ENCODE measurements at regions not wholly inside any gene's neighbourhood (a gene's known extent, or its start where the extent isn't known, plus 50 kb on each side); places are given as distances from the start of the nearest gene placed in this dataset.

DNA sequence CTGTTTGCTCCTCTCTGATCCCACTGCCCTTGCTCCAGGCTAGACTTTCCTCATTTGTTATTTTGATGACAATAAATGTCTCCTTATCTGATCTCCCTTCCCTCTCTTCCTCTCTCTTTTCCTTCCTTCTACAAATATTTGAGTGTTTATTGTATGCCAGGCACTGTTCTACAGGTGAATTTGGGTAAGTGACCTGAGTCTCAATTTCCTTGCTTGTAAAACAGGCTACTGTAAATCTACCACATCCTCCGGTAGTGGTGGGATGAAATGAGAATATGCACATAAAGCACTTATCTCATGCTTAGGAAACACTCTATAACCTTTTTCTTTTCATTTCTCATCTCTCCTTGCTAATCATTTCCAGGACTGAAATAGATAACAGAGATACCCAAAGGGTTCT is 86.4 kb downstream of the HMHB1 start:
- peaks cover 12% of the 10 kb centered on the region for H3K27me3 Mint-ChIP-seq
- no peaks in the 10 kb centered on the region for H3K9me3 Mint-ChIP-seq (ENCODE audit: low read depth)
- no peaks in the 10 kb centered on the region for H3K36me3 Mint-ChIP-seq (ENCODE audit: insufficient read depth)
- H3K4me1 Mint-ChIP-seq (ENCODE audit: low read depth), result peaks cover 20% of the 10 kb centered on the region
- no peak for DNase-seq (ENCODE audit: low spot score, unreplicated experiment)
- TF ChIP-seq, protein P1, sequence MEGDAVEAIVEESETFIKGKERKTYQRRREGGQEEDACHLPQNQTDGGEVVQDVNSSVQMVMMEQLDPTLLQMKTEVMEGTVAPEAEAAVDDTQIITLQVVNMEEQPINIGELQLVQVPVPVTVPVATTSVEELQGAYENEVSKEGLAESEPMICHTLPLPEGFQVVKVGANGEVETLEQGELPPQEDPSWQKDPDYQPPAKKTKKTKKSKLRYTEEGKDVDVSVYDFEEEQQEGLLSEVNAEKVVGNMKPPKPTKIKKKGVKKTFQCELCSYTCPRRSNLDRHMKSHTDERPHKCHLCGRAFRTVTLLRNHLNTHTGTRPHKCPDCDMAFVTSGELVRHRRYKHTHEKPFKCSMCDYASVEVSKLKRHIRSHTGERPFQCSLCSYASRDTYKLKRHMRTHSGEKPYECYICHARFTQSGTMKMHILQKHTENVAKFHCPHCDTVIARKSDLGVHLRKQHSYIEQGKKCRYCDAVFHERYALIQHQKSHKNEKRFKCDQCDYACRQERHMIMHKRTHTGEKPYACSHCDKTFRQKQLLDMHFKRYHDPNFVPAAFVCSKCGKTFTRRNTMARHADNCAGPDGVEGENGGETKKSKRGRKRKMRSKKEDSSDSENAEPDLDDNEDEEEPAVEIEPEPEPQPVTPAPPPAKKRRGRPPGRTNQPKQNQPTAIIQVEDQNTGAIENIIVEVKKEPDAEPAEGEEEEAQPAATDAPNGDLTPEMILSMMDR (IDR thresholded peaks at IDR 0.05; ENCODE audit: unreplicated experiment), result no peak
- no peak overlapping the region for H3K27ac Mint-ChIP-seq
- no peak overlapping the region for H3K4me3 Mint-ChIP-seq (ENCODE audit: low read depth)

DNA sequence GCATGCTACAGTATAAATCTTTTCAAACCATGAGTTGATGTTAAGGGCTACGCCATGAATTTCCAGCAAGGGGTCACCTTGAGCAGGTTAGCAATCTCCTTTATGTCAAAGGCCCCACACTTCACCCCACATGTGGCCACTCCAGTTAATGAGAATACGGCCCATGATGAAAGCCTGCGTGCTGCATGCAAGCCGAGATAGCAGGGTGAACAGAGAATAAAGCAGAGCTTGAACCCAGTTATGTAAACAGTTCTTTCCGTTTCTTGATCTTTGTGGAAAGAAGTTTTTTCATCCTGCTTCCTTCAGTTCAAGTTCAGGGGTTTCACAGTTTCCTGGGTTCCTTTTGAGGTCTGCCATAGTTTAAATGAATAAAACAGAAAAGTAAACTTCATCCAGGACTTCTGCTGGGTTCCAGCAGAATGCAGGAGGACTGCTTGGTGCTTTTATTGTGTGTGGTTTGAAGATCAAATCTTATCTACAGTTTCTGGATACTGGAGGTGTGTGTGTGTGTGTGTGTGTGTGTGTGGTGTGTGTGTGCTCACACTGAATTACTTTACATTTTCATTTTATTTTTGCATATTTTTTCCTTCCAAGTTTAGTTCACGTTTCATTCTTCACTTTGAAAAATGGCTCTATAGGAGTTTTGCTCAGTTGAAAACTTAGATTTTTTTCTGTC is 87.1 kb downstream of the HMHB1 start:
- Mint-ChIP-seq H3K27me3 (peaks cover 12% of the 10 kb centered on the region), H3K36me3 (ENCODE audit: insufficient read depth) (no peaks in the 10 kb centered on the region), H3K27ac (no peak overlapping the region), H3K9me3 (ENCODE audit: low read depth) (peaks cover 1% of the 10 kb centered on the region), H3K4me1 (ENCODE audit: low read depth) (peaks cover 20% of the 10 kb centered on the region), H3K4me3 (ENCODE audit: low read depth) (no peak overlapping the region)
- no peak for DNase-seq (ENCODE audit: low spot score, unreplicated experiment)
- TF ChIP-seq, protein P1 (IDR thresholded peaks at IDR 0.05; ENCODE audit: unreplicated experiment), result no peak

DNA sequence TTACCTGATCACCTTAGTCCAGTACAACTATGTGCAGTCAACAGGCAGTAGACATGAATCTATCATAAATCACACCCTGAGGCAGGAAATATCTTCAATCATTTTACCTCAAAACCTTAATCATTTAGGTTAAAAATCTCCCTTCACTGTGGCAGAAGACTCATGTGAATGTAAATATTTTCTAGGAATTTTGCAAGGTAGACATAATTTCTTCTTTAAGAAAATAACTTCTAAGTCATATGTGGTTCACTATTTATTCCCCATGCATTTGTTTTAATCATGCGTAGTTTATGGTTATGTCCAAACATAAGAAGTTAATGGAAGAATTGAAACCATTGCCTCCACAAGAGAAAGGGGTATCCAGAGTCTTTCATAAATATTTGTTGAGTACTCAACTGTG is 97.0 kb downstream of the HMHB1 start:
- H3K4me1 Mint-ChIP-seq (ENCODE audit: low read depth), result no peaks in the 10 kb centered on the region
- no peak overlapping the region for H3K4me3 Mint-ChIP-seq (ENCODE audit: low read depth)
- DNase-seq (ENCODE audit: low spot score, unreplicated experiment), result no peak
- H3K27ac Mint-ChIP-seq, result no peak overlapping the region
- no peaks in the 10 kb centered on the region for H3K27me3 Mint-ChIP-seq
- peaks cover 6% of the 10 kb centered on the region for H3K9me3 Mint-ChIP-seq (ENCODE audit: low read depth)
- TF ChIP-seq, protein P1 (IDR thresholded peaks at IDR 0.05; ENCODE audit: unreplicated experiment), result no peak
- no peaks in the 10 kb centered on the region for H3K36me3 Mint-ChIP-seq (ENCODE audit: insufficient read depth)

DNA sequence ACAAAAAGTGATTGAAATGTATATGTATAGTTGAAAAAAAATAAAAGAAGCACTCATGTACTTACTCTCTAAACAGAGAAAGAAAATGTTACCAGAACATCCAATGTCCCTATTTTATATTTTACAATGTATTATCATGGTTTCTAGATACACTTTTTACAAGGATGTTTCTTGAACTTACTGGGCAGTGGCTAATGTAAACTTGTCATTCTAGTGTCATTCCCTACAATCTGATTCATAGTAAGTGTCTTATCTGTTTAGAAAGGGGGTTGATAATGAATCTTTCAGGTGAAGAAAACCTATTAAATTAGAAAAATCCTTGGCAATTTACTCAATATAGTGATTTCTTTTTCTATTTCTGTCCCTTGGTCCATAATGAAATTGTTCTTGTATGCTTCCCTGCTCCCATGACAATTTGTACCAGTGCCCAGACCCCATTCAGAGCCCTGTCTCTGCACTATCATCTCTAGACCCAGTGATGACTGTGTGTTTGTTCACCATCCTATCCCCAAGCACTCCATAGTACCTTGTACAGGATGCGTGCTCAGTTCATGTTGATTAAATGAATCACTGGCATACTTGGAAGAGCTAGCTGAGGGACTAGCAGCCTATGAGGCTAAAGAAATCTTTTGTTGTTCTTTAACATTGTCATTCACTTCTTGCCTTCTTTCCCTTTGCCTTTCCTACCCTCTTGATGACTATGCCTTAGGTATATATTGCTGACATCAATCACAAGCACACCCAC is 101.2 kb downstream of the HMHB1 start:
- H3K27me3 Mint-ChIP-seq, result peaks cover 13% of the 10 kb centered on the region
- no peaks in the 10 kb centered on the region for H3K36me3 Mint-ChIP-seq (ENCODE audit: insufficient read depth)
- no peaks in the 10 kb centered on the region for H3K4me1 Mint-ChIP-seq (ENCODE audit: low read depth)

DNA sequence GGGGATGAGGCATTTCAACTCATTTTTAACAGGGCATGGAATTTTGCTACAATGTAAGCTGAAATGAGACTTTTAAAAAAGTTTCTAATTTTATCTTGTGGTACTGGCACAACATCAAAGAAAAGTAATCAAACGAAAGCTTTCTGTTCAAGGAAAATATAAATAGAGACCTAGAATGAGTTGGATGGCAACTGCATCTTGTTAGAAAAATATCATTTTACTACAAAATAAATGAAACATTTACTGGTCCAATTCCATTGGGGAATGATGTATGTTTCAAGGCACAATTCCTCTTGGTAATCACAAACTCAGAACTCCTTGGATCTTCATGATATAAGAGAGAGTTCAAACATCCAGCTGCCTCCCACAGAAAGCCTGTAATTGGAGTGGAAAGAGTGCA is 102.8 kb downstream of the HMHB1 start:
- no peak for DNase-seq (ENCODE audit: low spot score, unreplicated experiment)
- Mint-ChIP-seq H3K4me1 (ENCODE audit: low read depth) (no peaks in the 10 kb centered on the region), H3K36me3 (ENCODE audit: insufficient read depth) (no peaks in the 10 kb centered on the region), H3K9me3 (ENCODE audit: low read depth) (no peaks in the 10 kb centered on the region), H3K27ac (no peak overlapping the region), H3K27me3 (peaks cover 13% of the 10 kb centered on the region), H3K4me3 (ENCODE audit: low read depth) (no peak overlapping the region)
- TF ChIP-seq, protein P1 (IDR thresholded peaks at IDR 0.05; ENCODE audit: unreplicated experiment), result no peak

More for the DNA sequence above, 101.2 kb downstream of the HMHB1 start:
- no peak for DNase-seq (ENCODE audit: low spot score, unreplicated experiment)
- Mint-ChIP-seq H3K4me3 (ENCODE audit: low read depth) (no peak overlapping the region), H3K27ac (no peak overlapping the region), H3K9me3 (ENCODE audit: low read depth) (no peaks in the 10 kb centered on the region)
- TF ChIP-seq, protein P1 (IDR thresholded peaks at IDR 0.05; ENCODE audit: unreplicated experiment), result no peak

All from progenitor cell of endocrine pancreas (in vitro differentiated cells).